GM10248 (cell line): ENCODE measurements at regions not wholly inside any gene's neighbourhood (a gene's known extent, or its start where the extent isn't known, plus 50 kb on each side); places are given as distances from the start of the nearest gene placed in this dataset.

Experiments used
- CTCF ChIA-PET: fragments of 300-600 bp; sonication (Branson Sonifier 250); formaldehyde crosslinking; extraction: SDS; loops from one replicate; lab custom pipeline; 2021; ENCODE audit warnings: antibody characterized with exemption; lab: Yijun Ruan, JAX
- POLR2A ChIA-PET: fragments of 350-650 bp; sonication (Branson Sonifier 250); formaldehyde crosslinking; extraction: SDS; loops from one replicate; lab custom pipeline; 2020; ENCODE audit warnings: antibody characterized with exemption; lab: Yijun Ruan, JAX
- DNase-seq: peaks from one replicate; pipeline ENCODE4 v3.0.0; 2012; ENCODE audit errors: extremely low spot score
- CTCF ChIP-seq: IDR thresholded peaks from 2 replicates; pipeline ENCODE4 v1.5.1; 2012; ENCODE audit warnings: mild to moderate bottlenecking, low read depth; ENCODE audit errors: extremely low read depth, missing control alignments, control extremely low read depth

DNA sequence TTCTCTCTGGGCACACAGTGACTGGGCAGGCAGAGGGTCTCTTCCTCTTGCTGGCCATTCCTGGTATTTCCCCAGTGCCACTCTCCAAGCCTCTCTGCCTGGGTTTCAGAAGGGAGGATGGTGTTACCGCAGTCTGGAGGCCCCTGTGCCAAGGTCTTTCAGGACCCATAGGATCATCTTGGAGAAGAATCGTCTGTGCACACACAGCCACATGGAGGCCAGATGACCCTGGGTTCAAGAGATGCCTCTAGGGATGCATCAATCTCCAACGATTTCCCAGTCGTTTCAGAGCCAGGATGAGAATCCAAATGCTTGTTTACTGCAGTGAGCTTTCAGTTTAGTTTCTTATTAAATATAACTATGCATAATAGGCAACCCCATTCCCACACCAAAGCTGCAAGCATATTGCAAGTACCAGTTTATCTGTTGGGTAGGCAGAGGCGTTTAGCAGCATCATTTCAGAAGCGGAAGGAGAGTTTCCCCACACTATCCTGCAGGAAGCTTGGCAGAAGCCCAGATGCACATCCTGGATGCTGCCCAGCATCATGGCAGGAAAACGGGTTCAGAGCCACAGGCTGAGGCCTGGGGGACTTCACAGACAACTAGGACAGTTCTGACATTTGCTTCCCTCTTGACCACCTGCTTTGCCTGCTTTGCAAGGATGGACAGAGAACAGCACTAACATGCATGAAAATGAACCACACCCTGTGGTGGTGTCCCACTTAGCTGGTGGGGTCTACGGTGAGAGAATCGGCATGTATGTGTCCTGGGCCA, 134.7 kb upstream of the FAM20C start:
- DNase-seq, result no peak
- CTCF ChIA-PET, result interaction anchor here (1.2 kb wide), 1 partner anchor 12 kb away, joined by 4 read pairs; no protein-coding TSS in a partner anchor
- POLR2A ChIA-PET, result no interaction called here
- no peak for TF ChIP-seq CTCF

DNA sequence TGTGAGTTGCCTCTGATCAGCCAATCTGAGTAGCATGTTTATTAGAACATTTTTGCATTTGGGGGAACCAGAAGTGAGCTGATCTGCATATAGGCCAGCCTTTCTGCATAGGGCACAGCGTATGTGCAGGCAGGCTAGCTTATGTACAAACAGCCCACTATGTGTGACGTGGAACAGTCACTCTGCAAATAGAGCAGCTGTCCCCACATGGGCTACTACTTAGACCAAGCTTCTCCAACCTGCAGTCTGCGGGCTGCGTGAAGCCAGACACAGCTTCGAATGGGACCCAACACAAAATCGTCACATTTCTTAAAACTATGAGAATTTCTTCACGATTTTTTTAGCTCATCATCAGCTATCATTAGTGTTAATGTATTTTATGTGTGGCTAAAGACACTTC, 134.1 kb upstream of the FAM20C start:
- no peak for DNase-seq
- no peak for TF ChIP-seq CTCF
- POLR2A ChIA-PET, result no interaction called here
- CTCF ChIA-PET, result interaction anchor here (1.2 kb wide), 1 partner anchor 13 kb away, joined by 4 read pairs; no protein-coding TSS in a partner anchor

DNA sequence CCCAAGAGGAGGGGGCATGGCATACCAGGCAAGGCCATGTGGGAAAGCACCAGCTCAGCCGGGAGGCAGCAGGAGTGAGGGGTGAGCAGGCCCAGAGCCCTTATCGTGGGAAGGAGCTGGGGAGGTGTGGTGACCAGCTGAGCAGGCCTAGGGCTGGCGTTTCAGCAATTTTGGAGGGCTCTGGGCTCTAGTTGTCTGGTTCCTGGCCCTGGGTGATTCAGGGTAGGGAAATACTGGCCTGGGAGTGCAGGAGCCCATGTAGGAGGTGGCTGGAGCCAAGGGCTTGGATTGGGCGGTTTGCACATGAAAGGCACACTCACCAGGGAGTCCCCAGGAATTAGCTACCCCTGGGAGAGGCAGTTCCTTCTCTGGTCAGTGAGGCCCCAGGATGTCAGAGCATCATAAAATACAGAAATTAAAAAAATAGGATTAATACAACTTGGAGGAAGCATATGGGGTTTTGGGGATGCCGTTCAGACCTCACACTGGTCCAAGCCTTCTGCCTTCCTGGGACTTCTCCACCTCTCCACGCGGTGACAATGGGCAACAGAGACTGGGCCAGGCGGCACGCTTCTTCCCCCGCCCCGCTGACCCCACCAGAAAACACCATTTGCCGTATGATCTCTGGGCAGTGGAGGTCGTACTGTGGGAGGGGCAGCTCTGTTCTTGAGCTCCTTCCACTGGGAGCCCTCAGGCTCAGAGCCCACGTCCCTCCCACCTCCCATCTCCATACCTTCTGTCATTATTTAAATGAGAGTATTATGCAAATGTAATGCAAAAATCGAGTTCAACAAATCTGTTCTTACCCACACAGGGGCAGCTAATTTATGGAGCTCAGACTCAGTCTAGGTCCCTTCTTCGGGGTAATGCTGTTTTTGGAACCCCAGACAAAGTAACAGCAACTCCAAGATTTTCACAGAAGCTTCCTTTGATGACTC, 133.0 kb upstream of the FAM20C start:
- CTCF ChIA-PET, result no interaction called here

GRCh38 chr7:60017-60675, 132.2 kb upstream of the FAM20C start:
- no peak for TF ChIP-seq CTCF
- DNase-seq, result no peak
- CTCF ChIA-PET, result no interaction called here
- POLR2A ChIA-PET, result no interaction called here

More for the DNA sequence above, 133.0 kb upstream of the FAM20C start:
- no peak for TF ChIP-seq CTCF
- DNase-seq, result no peak
- POLR2A ChIA-PET, result no interaction called here

DNA sequence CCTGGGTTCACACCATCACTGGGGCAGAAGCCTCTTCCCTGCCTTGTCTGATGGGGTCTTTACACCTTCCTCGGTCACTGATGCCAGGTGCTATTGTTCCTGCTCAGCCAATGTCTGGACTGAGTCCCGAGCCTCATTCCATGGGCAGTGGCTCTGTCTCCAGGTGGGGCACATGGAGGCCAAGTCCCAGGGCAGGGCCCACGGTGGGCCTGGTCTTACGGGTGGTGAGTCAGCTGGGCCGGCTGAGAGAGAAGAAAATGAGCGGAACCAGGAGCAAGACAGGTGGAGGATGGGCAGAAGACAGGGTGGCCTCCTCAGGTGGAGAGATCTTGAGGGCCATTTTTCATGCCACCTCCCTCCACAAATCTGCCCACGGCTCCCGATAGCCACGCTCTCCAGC, 131.7 kb upstream of the FAM20C start:
- CTCF ChIA-PET, result no interaction called here
- no peak for DNase-seq
- no peak for TF ChIP-seq CTCF
- POLR2A ChIA-PET, result no interaction called here

DNA sequence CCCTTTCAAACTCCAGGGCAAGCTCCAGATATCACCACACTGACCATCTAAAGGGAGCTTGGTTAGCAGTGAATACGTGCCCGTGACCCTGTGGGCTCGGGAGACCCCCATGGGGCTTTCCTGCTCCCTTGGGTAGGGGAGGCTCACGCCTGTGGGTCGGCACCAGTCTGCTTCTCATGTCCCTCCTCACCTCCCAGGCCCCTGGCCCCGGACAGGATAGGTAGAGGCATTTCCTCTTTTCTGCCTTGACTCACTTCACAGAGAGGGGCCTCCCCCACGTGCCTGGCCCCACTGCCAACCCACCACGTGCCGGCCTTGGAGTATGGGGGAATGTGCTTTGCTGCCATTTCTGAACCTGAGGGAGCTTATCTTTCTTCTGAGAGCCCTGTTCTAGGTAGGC, 131.3 kb upstream of the FAM20C start:
- TF ChIP-seq CTCF, result no peak
- CTCF ChIA-PET, result no interaction called here
- POLR2A ChIA-PET, result no interaction called here
- no peak for DNase-seq
